ENCODE measurements at regions not wholly inside any gene's neighbourhood (a gene's known extent, or its start where the extent isn't known, plus 50 kb on each side); places are given as distances from the start of the nearest gene placed in this dataset.

DNA sequence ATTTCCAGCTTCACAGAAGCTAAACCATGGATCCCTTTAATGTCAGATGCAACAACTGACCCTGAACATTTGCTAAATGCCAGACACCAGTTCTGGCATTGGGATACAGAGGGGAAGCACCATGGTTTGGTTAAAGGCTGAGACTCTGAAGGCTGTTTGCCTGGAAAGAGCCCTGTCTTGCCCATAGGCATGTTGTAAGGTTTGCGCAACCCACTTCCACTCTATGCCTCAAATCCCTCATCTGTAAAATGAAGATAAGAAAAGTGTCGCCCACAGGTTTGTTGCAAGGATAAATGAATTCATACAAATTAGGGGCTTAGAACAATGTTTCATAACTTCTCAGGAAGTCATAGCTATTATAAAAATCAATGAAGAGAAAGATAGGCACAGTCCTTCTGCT is 380.9 kb upstream of the GYPC start:
- TF ChIP-seq ZBTB26 (CRISPR knock-in tag; IDR thresholded peaks at IDR 0.05; ENCODE audit: borderline replicate concordance), result no peak
- no peak for TF ChIP-seq ZBTB25 (CRISPR knock-in tag; IDR thresholded peaks at IDR 0.05)
- no peak for TF ChIP-seq ZNF724P (CRISPR knock-in tag; IDR thresholded peaks at IDR 0.05; ENCODE audit: borderline replicate concordance)
- TF ChIP-seq ZNF354B (CRISPR knock-in tag; IDR thresholded peaks at IDR 0.05), result no peak
- no peak for TF ChIP-seq POLR2AphosphoS5 (IDR thresholded peaks at IDR 0.05; ENCODE audit: low read depth, low read length)
- TF ChIP-seq RFX5 (IDR thresholded peaks at IDR 0.05; ENCODE audit: low read depth, low read length), result no peak
- no peak for TF ChIP-seq ZFX (CRISPR knock-in tag; IDR thresholded peaks at IDR 0.05; ENCODE audit: low read depth)
- TF ChIP-seq MTF2 (CRISPR knock-in tag; IDR thresholded peaks at IDR 0.05; ENCODE audit: borderline replicate concordance), result no peak
- TF ChIP-seq ZNF232 (CRISPR knock-in tag; IDR thresholded peaks at IDR 0.05; ENCODE audit: borderline replicate concordance), result no peak

Measured in HepG2 (cell line).